Iris pigment epithelial cell (primary cell): ENCODE measurements at regions not wholly inside any gene's neighbourhood (a gene's known extent, or its start where the extent isn't known, plus 50 kb on each side); places are given as distances from the start of the nearest gene placed in this dataset.
"Not testable (repeated sequence)": the region's sequence is repeated elsewhere in the genome, so short reads cannot be mapped to it uniquely, and the experiment has no call there.

ENCODE experiments used
- DNase-seq: peaks from one replicate; pipeline ENCODE4 v3.0.0-alpha.2; 2011; ENCODE audit warnings: low read depth

GRCh38 chr4:164095313-164096110 is 601.0 kb downstream of the TMA16 start:
- DNase-seq = no peak

- no peak for DNase-seq
Measured at GRCh38 chr4:164096766-164097518, 602.5 kb downstream of the TMA16 start.

- DNase-seq = not testable (repeated sequence)
Measured at GRCh38 chr4:164100741-164101365, 606.4 kb downstream of the TMA16 start.

- DNase-seq = no peak
Measured at GRCh38 chr4:164108971-164109370, 614.5 kb downstream of the TMA16 start.

- peak; percentile 2 for DNase-seq
Measured at GRCh38 chr4:164109503-164109902, 615.0 kb downstream of the TMA16 start.

- DNase-seq = no peak
Measured at GRCh38 chr4:164115236-164115635, 620.7 kb downstream of the TMA16 start.

- DNase-seq = no peak
Measured at GRCh38 chr4:164116286-164116685, 621.8 kb downstream of the TMA16 start.

- DNase-seq = no peak
Measured at GRCh38 chr4:164134388-164134787, 619.5 kb upstream of the SMIM31 start.

- DNase-seq = peak; percentile 38
Measured at GRCh38 chr4:164136180-164136616, 617.7 kb upstream of the SMIM31 start.

GRCh38 chr4:164138521-164138920 is 615.4 kb upstream of the SMIM31 start:
- DNase-seq = no peak

GRCh38 chr4:164139291-164139690 is 614.6 kb upstream of the SMIM31 start:
- no peak for DNase-seq

GRCh38 chr4:164141755-164142375 is 612.1 kb upstream of the SMIM31 start:
- not testable (repeated sequence) for DNase-seq

- no peak for DNase-seq
Measured at GRCh38 chr4:164154416-164154815, 599.5 kb upstream of the SMIM31 start.

GRCh38 chr4:164169591-164169990 is 584.3 kb upstream of the SMIM31 start:
- peak; percentile 67 for DNase-seq

- no peak for DNase-seq
Measured at GRCh38 chr4:164177153-164177552, 576.8 kb upstream of the SMIM31 start.

GRCh38 chr4:164177753-164178152 is 576.2 kb upstream of the SMIM31 start:
- DNase-seq = no peak

GRCh38 chr4:164188236-164188635 is 565.7 kb upstream of the SMIM31 start:
- DNase-seq = no peak

GRCh38 chr4:164192844-164193243 is 561.1 kb upstream of the SMIM31 start:
- DNase-seq = no peak

- DNase-seq = no peak
Measured at GRCh38 chr4:164193676-164194075, 560.3 kb upstream of the SMIM31 start.

- no peak for DNase-seq
Measured at GRCh38 chr4:164197556-164197955, 556.4 kb upstream of the SMIM31 start.

GRCh38 chr4:164203476-164203875 is 550.5 kb upstream of the SMIM31 start:
- DNase-seq = no peak

- DNase-seq = peak; percentile 86
Measured at GRCh38 chr4:164204434-164204833, 549.5 kb upstream of the SMIM31 start.
